ENCODE measurements at regions not wholly inside any gene's neighbourhood (a gene's known extent, or its start where the extent isn't known, plus 50 kb on each side); places are given as distances from the start of the nearest gene placed in this dataset.
"Not testable (repeated sequence)": the region's sequence is repeated elsewhere in the genome, so short reads cannot be mapped to it uniquely, and the experiment has no call there.

DNA sequence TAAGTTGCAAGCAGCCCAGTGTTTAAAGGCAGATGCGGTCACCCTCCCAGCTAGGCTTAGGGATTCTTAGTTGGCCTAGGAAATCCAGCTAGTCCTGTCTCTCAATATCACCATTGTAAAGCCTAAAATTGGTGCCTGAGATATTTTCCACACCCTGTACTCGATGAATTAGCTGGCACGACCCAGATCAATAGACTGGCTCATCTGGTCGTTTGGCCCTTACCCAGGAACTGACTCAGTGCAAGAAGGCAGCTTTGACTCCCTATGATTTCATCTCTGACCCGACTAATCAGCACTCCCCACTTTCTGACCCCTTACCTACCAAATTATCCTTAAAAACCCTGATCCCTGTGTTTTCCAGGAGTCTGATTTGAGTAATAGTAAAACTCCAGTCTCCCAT, 384.9 kb upstream of the SLC7A11 start:
- TF ChIP-seq POLR2A (IDR thresholded peaks at IDR 0.05; ENCODE audit: low read depth, low read length), result no peak
- FAIRE-seq, result no peak
- no peak for DNase-seq (ENCODE audit: insufficient read length, low spot score)

DNA sequence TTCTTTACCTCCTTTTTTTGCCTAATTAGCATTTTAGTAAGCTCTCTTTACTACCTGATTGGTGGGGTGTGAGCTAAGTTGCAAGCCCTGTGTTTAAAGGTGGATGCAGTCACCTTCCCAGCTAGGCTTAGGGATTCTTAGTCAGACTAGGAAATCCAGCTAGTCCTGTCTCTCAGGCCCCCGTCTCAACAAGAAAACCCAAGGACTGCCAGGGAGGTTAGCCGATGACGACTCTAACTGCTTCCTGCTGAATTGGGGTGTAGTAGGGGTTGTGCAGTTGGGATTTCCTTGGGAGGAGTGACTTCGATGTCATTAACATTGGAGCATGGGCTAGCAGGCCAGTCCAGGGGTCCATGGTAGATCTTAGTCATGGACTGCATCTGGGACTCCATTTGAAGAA, 380.2 kb upstream of the SLC7A11 start:
- not testable (repeated sequence) for DNase-seq (ENCODE audit: insufficient read length, low spot score); FAIRE-seq

DNA sequence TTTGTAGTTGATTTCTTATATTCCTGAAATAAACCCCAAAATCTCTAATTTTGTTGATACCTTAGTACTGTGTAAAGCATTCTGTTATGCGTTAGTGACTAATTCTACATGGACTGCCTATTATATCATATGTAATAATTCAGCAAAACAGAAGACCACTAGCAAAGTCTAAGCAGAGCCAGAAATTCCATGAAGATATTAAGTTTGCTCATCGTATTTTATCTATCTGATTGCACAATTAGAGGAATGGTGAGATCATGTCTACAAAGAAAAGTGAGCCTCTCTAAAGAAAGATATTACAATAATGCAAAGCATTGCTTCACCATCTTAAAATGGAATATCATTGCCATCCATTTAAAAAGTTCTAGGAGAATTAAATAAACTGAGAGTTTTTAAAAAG, 374.6 kb upstream of the SLC7A11 start:
- TF ChIP-seq POLR2A (IDR thresholded peaks at IDR 0.05; ENCODE audit: low read depth, low read length), result no peak
- DNase-seq (ENCODE audit: insufficient read length, low spot score) (no peak), FAIRE-seq (no peak)

DNA sequence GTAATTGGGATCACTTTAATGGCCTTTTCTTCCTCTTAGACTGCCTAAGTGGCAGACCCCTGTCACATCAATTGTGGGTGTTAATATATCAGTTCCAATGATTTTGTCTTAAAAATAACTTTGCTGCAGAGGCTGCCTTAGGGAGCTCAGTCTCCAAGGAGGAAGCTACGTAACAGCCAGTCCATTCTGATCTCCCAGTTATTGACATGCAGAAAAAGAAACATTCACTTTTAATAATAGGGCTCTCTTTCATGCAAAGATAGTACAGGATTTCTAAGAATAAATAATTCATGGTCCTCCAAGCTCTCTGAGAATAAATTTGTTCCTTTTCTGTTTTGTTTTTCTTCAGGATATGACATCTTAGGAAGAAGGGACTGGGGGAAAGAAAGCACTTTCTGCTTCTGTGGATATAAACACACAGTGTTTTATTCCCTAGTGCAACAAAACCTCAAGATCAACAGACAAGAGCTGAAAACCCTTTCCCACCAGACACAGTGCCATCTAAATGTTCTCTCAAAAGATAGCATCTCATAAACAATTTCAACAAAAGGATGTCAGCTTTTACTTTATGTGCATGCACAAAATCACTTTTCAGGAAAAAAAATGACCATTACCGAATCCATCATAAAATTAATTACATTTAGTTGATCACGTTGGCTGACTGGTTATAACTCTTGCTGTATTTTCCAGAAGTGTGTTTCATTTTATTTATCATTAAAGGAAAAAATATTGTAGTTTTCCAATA, 372.4 kb upstream of the SLC7A11 start:
- FAIRE-seq, result no peak
- TF ChIP-seq POLR2A (IDR thresholded peaks at IDR 0.05; ENCODE audit: low read depth, low read length), result no peak
- no peak for DNase-seq (ENCODE audit: insufficient read length, low spot score)

DNA sequence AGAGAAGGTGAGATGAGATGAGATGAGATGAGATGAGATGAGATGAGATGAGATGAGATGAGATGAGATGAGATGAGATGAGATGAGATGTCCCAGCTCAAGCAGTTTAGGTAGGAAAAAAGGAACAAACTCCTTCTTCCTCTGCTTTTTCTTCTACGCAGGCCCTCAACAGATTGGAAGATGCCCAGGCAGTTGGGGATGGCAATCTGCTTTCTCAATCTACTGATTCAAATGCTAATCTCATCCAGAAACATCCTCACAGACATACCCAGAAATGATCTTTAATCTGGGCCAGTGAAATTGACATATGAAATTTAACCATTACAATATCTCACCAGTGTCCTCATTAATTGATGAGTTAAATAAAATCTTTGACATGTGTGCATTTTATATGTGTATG, 370.3 kb upstream of the SLC7A11 start:
- FAIRE-seq (no peak), DNase-seq (ENCODE audit: insufficient read length, low spot score) (no peak)
- TF ChIP-seq POLR2A (IDR thresholded peaks at IDR 0.05; ENCODE audit: low read depth, low read length), result no peak

DNA sequence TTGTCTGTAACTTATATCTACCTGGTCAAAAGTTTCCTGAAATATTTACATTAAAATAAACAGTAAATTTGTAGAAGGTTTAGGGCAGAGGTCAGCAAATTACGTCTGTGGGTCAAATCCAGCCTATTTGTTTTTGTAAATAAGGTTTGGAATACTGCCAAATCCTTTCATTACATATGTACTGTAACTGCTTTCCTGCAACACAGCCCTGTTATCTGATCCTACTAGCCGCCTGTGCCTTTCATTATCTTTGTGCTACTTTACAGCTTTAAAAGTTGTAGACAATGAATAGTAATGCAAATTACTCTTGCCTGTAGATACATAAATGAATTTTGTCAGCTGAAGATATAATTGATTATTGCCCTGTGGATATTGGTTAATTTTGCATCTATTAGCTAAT, 369.6 kb upstream of the SLC7A11 start:
- no peak for TF ChIP-seq POLR2A (IDR thresholded peaks at IDR 0.05; ENCODE audit: low read depth, low read length)
- FAIRE-seq (no peak), DNase-seq (ENCODE audit: insufficient read length, low spot score) (no peak)

DNA sequence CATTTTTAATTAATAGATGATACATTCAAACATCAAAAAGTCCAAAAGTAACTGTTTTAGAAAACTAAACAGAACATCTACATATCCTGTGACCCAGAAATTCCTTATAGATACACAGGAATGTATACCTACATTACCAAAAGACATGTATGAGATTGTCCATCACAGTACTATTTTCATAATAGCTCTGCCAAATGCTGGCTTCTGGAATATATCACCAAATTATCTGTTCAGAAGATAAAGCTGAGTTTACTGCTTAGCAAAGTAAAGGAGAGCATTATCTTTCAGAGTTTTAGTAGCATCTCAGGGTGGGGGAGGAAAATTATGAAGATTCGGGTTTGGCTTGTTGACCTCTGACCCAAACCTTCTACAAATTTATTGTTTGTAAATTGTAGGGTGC, 368.9 kb upstream of the SLC7A11 start:
- DNase-seq (ENCODE audit: insufficient read length, low spot score) (no peak), FAIRE-seq (no peak)
- TF ChIP-seq POLR2A (IDR thresholded peaks at IDR 0.05; ENCODE audit: low read depth, low read length), result no peak

DNA sequence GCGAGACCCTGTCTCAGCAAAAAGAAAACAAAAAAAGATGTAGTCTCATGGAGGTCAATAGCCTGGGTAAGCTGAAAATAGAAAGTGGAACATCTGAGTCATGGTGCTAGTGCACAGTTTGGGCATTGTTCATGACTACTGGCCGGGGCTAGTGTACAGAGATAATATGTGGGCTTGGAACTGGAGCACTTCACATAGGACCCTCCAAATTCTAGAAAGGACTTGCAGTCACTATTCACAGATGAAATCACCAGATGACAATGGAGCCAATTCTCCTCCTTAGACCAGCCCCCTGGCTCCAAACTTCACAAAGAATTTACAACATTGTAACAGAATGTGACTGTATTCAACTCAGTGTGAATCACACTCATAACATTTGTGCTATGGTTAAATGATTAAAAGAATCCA, 367.8 kb upstream of the SLC7A11 start:
- TF ChIP-seq POLR2A (IDR thresholded peaks at IDR 0.05; ENCODE audit: low read depth, low read length), result no peak
- peak; percentile 41 for FAIRE-seq
- peak; percentile 4 for DNase-seq (ENCODE audit: insufficient read length, low spot score)

DNA sequence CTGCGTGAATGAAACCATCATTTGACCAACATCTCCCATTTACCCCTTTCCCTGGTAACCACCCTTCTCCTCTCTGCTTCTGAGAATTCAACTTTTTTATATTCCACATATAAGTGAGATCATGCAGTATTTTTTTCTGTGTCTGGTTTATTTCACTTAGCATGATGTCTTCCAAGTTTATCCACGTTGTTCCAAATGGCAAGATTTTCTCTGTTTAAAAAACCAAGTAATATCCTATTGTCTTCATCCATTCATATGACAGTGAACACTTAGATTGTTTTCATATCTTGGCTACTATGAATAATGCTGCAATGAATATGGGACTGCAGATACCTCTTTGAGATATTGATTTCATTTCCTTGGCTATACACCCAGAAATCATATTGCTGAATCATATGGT, 362.4 kb upstream of the SLC7A11 start:
- no peak for FAIRE-seq

DNA sequence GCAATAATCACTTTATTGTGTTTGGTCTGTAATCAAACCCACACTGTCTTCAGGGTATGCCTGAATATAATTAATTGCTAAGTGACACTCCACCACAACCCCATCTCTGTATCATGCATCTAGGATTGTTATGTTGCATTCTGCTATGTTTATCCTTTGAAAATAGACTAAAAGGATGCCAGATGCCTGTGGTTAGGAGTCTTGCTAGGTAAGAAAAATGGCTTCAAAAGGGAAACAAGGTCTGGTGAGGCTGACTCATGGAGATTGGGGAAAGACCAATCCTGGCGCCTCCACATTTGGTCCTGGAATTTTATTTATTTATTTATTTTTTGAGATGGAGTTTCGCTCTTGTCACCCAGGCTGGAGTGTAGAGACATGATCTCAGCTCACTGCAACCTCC, 360.5 kb upstream of the SLC7A11 start:
- TF ChIP-seq POLR2A (IDR thresholded peaks at IDR 0.05; ENCODE audit: low read depth, low read length), result no peak
- FAIRE-seq, result no peak
- DNase-seq (ENCODE audit: insufficient read length, low spot score), result no peak

More for the DNA sequence above, 362.4 kb upstream of the SLC7A11 start:
- no peak for TF ChIP-seq POLR2A (IDR thresholded peaks at IDR 0.05; ENCODE audit: low read depth, low read length)
- DNase-seq (ENCODE audit: insufficient read length, low spot score), result no peak

DNA sequence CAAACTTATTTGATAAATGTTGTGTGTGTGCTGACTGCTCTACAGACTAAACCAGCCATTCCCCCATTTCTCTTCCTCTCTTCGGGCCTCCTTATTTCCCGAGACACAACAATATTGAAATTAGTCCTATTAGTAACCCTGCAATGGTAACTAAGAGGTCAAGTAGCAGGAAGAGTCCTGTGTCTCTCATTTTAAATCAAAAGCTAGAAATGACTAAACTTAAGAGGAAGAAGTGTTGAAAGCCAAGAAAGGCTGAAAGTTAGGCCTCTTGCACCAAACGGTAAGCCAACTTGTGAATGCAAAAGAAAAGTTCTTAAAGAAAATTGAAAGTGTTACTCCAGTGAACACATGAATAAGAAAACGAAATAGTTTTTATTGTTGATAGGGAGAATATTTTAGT, 357.8 kb upstream of the SLC7A11 start:
- no peak for FAIRE-seq
- TF ChIP-seq POLR2A (IDR thresholded peaks at IDR 0.05; ENCODE audit: low read depth, low read length), result no peak
- DNase-seq (ENCODE audit: insufficient read length, low spot score), result no peak

DNA sequence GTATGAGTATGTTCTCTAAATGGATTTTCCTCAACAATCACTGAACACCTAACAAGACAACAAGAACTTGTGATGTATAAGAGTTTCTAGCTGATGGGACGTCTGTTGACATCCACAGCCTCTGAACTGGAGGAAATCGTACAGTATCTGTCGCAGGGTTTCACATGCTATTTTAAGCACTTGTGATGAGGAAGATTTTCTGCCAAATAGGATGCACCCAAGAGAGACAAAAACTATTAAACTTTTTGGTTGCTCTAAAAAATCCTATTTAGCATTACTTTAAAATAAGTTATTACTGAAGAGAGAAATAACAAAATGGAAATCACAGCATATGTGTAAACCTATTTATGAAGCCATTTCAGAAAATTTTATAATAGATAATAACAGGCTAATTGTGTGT, 356.1 kb upstream of the SLC7A11 start:
- DNase-seq (ENCODE audit: insufficient read length, low spot score) (no peak), FAIRE-seq (no peak)
- no peak for TF ChIP-seq POLR2A (IDR thresholded peaks at IDR 0.05; ENCODE audit: low read depth, low read length)

DNA sequence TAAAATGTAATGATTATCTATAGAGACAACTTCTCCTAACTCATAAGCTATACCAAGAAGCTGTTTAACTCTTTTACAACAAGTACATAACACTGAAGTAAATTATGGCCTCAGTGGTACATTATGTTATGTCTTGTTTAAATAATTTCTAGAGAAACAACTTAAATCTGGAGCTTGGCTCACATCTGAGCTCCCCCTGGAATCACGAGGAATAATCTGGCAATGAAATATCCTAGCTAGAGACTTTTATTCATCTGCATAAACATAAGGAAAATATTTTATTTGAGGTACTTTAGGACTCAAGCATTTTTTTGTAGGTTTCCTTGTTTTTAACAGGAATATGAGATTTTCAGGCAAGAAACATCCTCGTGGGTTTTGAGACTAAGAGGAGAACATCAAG, 354.7 kb upstream of the SLC7A11 start:
- FAIRE-seq, result no peak
- TF ChIP-seq POLR2A (IDR thresholded peaks at IDR 0.05; ENCODE audit: low read depth, low read length), result no peak
- DNase-seq (ENCODE audit: insufficient read length, low spot score), result no peak

DNA sequence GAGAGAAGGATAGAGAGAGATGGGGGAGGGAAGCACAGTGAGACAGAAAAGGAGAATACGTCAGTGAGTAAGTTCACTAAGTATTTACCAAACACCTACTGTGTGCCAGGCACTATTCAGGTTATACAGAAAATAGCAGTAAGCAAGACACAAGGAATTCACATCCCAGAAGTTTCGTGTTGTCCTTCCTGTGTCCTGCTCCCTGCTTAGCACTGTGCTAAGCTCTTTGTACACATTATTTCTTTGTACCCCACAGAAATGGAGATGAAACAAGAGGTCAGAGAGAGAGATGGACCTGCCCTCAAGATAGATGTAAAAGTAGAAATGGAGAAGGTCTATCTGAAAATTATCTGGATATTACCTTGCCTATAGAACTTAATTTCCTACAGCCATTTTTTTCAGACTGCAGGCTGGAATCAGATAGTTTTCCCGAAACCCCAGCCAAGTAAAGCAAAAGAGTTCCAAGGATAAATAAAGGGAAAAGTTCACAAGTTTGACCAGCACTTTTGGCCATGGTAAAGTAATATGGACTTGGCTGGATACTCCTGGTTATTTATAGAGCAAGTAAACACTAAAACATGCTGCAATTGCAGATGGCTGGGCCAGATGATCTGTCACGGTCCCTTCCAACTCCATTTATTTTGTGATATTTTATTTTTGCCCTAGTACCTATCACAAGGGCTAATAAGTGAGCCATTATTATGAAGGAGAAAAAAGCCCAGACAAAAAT, 353.7 kb upstream of the SLC7A11 start:
- no peak for DNase-seq (ENCODE audit: insufficient read length, low spot score)
- no peak for TF ChIP-seq POLR2A (IDR thresholded peaks at IDR 0.05; ENCODE audit: low read depth, low read length)
- FAIRE-seq, result no peak

DNA sequence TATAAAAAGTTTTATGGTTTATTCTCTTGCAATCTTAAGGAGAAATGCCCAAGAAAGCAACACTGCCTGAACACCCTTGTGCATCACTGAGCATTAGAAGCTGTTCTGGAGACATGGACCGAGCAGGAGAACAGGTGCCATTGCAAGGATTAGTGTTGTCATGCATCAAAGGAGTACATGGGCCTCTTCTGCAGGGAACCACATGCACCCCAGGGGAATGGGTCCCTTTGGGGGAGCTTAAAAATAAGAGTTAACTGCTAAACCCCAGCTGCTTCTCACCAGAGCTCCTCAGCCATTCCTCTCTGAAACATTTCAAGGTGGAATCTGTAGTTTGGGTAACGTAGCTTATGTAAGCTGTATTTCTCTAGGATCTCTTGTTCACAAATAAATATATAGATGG, 353.0 kb upstream of the SLC7A11 start:
- FAIRE-seq (no peak), DNase-seq (ENCODE audit: insufficient read length, low spot score) (no peak)
- TF ChIP-seq POLR2A (IDR thresholded peaks at IDR 0.05; ENCODE audit: low read depth, low read length), result no peak

Data from H54 (cell line).